ENCODE measurements at regions not wholly inside any gene's neighbourhood (a gene's known extent, or its start where the extent isn't known, plus 50 kb on each side); places are given as distances from the start of the nearest gene placed in this dataset.

DNA sequence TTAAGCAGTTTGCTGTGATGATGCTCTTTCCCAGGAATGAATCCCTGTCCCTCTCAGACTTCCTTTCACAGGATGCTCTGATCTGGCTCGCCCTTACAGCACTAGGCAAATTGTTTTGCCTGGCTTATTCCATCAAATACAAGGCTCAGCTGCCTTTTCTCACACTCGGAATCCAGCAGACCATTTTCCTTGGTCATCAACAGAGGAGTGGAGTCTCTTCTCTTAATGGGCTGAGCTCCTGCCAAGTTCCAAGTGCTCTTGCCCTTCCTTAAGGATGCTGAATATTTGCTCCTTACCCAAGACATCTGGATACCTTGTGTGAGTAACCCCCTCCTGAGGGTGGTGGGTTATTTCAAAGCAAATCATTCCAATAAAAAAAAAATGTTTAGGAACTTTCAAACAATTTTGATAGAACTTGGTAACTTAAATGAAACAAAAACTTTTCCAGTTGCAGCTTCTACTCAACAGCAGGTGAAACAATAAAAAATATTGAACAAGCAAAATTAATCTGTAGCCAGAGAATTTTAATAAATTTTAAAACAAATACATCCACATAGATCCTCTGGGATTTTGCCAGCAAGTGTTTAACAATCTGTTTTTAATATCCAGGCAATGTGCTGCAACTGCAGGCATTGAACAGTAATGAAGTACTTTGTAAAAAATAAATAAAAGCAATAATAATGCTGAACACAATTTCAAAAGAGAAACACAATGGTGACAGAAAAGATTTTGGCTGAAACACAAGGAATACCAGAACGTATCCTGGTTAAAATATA is 264.0 kb upstream of the FAR2 start:
- no peak for DNase-seq

DNA sequence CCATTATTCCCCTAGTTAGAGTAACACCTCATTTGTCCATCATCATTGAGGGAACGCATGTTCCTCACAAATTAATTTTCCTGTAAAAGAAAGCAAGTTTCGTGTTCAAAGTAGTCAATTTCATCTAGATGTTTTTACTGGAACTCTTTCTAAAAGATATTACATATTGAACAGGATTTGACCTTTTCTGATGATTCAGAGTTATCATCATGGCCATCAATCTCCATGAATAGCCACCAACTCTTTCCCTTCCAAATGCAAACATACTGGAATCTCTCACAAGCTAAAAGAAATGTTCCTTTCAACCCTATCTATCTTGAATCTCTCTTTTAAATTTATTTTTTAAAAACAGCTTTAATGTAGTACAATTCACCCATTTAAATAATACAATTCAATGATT is 263.1 kb upstream of the FAR2 start:
- DNase-seq, result no peak

GRCh38 chr12:28887461-28887990 is 261.6 kb upstream of the FAR2 start:
- no peak for DNase-seq

- no peak for DNase-seq
These were observed 258.4 kb upstream of the FAR2 start for GRCh38 chr12:28890664-28891063.

DNA sequence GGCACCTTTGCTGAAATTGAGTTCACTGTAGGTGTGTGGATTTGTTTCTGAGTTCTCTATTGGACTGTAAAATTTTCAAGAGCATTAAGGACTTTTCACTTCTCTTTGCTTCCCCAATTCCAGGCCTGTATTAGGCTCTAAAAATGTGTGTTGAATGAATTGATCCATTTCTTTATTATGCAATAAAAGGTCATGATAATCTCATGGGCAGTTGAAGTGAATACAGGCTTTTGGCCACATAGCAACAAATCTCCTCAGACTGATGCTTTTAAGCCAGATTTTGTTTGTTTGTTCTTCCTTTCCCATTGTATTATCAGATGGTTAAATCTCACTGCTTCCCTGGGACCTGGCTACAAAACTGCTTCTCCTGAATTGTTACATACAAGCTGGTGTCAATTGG is 258.0 kb upstream of the FAR2 start:
- no peak for DNase-seq

GRCh38 chr12:28893365-28893764 is 255.7 kb upstream of the FAR2 start:
- no peak for DNase-seq

DNA sequence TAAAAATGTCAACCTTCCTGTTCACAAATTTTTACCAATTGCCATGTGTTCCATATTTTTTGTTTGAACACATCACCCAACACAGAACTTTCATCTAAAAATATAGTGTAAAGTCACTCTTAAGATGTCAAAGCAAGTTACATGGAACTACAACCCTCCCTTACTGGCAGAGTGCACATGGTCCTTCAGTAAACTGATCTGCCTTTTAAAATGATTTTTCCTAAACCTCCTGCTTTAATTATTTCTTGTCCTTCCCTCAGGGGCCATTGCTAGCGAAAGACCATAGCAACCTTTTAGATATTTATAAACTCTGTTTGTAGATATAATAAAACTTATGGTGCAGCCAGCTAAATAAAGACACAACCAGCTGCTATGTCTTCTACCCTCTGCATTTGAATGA is 255.2 kb upstream of the FAR2 start:
- no peak for DNase-seq

DNA sequence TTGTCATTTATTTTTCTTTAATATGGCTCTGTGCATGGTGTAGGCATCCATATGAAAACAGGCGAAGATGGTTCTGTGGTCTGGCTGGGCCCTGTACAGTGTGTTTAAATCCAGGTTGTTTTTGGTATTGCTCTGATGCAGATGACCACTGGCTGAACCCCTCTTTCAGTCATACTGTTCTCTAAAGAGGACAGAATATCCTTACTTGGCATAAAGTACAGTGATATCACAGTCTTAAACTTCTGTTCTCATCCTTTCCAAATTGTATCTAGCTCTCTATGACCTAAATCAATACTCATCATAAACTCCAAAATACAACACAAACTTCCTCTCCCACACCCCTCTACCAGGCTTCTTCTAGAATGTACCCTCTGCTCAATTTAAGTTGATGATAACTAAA is 252.7 kb upstream of the FAR2 start:
- DNase-seq, result no peak

DNA sequence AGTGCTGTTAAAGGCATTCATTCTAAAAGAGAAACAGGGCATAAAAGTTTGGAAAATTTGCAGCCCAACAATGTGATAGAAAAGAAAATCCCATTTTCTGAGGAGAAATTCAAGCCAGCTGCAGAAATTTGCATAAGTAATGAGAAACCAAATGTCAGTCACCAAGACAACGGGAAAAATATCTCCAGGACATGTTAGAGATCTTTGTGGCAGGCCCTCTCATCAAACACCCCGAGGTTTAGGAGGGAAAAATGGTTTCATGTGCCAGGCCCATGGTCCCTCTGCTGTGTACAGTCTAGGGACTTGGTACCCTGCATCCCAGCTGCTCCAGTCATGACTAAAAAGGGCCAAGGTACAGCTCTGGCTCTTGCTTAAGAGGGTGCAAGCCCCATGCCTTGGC is 251.0 kb upstream of the FAR2 start:
- no peak for DNase-seq

GRCh38 chr12:28899951-28900350 is 249.1 kb upstream of the FAR2 start:
- no peak for DNase-seq

DNA sequence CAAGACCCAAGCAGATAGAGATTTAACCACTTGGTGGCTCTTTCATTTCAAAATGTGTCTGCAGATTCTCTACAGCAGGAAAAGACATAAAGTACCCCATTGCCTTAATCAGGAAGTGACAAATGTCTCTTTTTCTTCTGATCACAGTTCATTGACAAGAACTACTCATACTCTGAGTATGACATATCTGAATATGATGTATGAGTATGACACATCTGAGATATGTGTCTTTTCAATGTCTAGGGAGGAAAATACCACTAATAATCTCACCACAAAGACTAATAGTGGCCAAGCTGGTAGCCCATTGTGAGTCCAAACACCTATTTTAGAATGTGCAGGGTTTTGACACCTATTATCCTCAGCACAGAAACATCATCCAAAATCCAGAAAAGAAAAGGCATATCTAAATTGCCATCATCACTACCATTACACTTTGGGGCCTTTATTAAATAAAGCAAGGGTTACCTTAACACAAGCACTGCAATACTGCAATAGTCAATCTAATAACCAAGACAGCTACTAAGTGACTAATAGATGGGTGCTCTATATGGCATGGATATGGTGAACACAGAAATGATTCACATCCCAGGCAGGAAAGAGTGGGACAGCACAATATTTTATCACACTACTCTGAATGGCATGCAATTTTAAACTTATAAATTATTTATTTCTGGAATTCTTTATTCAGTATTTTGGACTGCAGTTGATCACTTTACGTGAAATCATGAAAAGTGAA is 243.7 kb upstream of the FAR2 start:
- DNase-seq, result no peak

DNA sequence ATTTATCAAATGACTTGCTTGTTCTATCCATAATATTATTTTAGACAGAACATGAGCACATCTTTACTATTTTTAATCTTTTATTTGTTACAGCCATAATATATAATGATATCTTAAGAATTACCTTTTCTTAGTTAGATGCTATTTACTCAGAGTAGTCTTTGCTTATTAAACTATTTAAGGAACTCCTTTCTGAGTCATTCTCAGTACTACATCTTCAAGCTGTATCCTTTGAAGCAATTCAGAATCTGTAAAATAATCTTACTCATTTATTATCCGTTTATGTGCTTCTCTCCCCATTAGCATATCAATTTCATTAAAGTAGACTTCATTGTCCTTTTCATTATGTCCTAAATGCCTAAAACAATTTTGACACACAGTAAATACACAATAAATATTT is 240.4 kb upstream of the FAR2 start:
- DNase-seq, result no peak

GRCh38 chr12:28909291-28909690 is 239.8 kb upstream of the FAR2 start:
- DNase-seq, result no peak

- no peak for DNase-seq
These were observed 223.2 kb upstream of the FAR2 start for GRCh38 chr12:28925719-28926376.

GRCh38 chr12:28930704-28931103 is 218.4 kb upstream of the FAR2 start:
- no peak for DNase-seq

GRCh38 chr12:28933176-28933575 is 215.9 kb upstream of the FAR2 start:
- no peak for DNase-seq

DNA sequence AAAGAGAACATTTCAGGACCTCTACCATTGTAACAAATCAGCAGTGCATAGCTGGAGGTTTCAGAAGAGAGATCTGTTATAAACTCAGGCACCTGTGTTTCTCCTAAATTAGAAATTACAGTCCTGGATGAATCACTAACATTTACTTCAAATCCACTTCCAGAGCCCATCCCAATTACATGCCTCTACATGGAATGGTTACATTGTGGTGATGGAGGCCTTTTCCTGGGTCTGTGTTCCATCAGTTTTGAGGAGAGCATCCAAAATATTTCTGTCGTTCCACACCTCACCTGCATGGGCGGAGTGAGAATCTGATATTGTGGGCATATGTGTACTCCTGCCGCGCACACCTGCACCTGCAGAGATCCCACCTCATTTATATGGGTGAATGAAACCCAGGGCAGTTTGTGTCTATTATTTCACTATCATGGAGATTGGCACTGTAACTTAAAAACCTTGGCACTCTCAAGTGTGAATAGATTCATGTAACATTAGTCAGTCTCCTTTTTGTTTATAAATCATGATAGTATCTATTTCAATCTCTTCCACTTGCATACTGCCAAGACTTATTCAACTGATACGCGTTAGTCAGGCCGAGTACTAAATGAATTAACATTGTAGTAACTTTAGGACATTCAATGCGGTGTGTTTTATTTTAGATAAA is 215.1 kb upstream of the FAR2 start:
- no peak for DNase-seq

GRCh38 chr12:28936221-28936620 is 212.9 kb upstream of the FAR2 start:
- no peak for DNase-seq

- DNase-seq, result no peak
These were observed 212.4 kb upstream of the FAR2 start for GRCh38 chr12:28936711-28937110.

- DNase-seq, result no peak
These were observed 211.9 kb upstream of the FAR2 start for GRCh38 chr12:28937196-28937595.

DNA sequence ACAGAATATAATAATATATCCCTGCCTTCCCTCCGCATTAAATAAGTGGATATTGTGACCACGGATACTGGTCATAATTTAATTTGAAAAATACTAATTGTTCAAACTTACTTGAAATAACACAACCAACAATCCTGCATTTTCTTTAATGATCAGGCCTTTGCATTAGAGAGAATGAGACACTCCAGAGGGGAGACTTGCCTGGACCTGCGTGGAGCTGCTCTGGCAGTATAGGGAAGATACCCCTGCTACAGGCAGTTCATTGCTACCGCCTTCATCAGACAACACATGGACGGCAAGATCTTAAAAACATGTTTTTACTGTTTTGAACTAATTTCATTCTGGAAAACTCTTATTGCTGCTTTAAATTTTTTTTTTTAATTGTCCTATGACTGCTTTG is 211.0 kb upstream of the FAR2 start:
- DNase-seq, result no peak

DNA sequence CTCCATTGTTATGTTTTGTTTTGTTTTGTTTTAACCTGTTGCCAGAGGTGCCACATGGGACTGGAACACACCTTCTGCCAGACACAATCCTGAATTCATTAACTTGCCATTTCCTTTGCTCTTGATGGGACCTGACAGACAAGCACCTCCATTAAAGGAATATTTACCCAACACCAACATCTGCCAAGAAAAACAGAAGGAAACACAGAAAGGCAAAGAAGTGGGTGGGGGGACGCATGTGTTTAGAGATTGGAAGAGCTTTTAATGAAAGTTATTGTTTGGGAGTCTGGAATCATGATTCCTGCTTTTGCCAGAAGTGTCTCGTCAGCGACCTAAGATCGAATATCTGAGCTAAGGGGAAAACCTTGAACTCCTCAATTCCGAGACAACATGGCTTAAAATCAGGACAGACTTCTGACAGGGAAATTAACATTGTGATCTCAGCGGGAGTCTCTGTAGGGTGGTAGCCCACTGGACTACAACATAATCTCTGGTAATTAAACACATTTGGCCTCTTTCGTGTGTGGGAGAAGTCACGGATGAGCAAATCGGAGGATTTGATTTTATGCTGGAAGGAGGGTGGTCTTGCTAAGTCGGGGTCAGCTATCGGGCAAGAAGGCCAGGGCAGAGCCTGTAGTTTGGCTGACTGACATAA is 210.4 kb upstream of the FAR2 start:
- no peak for DNase-seq

- DNase-seq, result no peak
These were observed 209.7 kb upstream of the FAR2 start for GRCh38 chr12:28939427-28939826.

Data from stimulated activated CD4-positive, alpha-beta T cell treated with anti-CD3 and anti-CD28 coated beads, Interleukin-2, amount 100 ng/mL, for 24 hours (primary cell).